Coronary artery (tissue), 2 donors: ENCODE measurements at regions not wholly inside any gene's neighbourhood (a gene's known extent, or its start where the extent isn't known, plus 50 kb on each side); places are given as distances from the start of the nearest gene placed in this dataset.

Source experiments
- DNase-seq: peaks from one replicate; pipeline ENCODE4 v3.0.0-alpha.2; 2017; ENCODE audit warnings: low spot score
- H3K27ac ChIP-seq, 2 donors: fragments of 200-600 bp; sonication (generic); one replicate each; pipeline ENCODE4 v1.5.1; 2016 to 2019
- H3K4me3 ChIP-seq: fragments of 200-600 bp; sonication (generic); 2 replicates; pipeline ENCODE4 v1.5.1; 2016; ENCODE audit warnings: mild to moderate bottlenecking, moderate library complexity
- CTCF ChIP-seq: fragments of 200-600 bp; sonication (generic); IDR thresholded peaks from one replicate; pipeline ENCODE4 v1.5.1; 2019; ENCODE audit warnings: antibody characterized with exemption

GRCh38 chr21:36247316-36248010 lies 72.5 kb upstream of the MORC3 start:
- Histone ChIP-seq H3K27ac (no peak overlapping the region), H3K4me3 (no peak overlapping the region)
- no peak for TF ChIP-seq CTCF
- no peak for DNase-seq

GRCh38 chr21:36249576-36250422 lies 70.2 kb upstream of the MORC3 start:
- H3K4me3 ChIP-seq, result no peak overlapping the region
- H3K27ac ChIP-seq, result no peak overlapping the region
- TF ChIP-seq CTCF, result no peak
- DNase-seq, result no peak

- TF ChIP-seq CTCF, result no peak
- H3K4me3 ChIP-seq, result no peak overlapping the region
- no peak for DNase-seq
- no peak overlapping the region for H3K27ac ChIP-seq
Observed at GRCh38 chr21:36250423-36251075, 69.4 kb upstream of the MORC3 start.

- no peak overlapping the region for H3K27ac ChIP-seq
- no peak overlapping the region for H3K4me3 ChIP-seq
- no peak for DNase-seq
- no peak for TF ChIP-seq CTCF
Observed at GRCh38 chr21:36254106-36254941, 65.7 kb upstream of the MORC3 start.

GRCh38 chr21:36255663-36256062 lies 64.3 kb upstream of the MORC3 start:
- TF ChIP-seq CTCF, result no peak
- no peak overlapping the region for H3K27ac ChIP-seq
- H3K4me3 ChIP-seq, result no peak overlapping the region
- DNase-seq, result no peak

- DNase-seq, result no peak
- no peak overlapping the region for H3K27ac ChIP-seq
- no peak overlapping the region for H3K4me3 ChIP-seq
- no peak for TF ChIP-seq CTCF
Observed at GRCh38 chr21:36257657-36258056, 62.3 kb upstream of the MORC3 start.
